GM12891 (cell line): ENCODE measurements at regions not wholly inside any gene's neighbourhood (a gene's known extent, or its start where the extent isn't known, plus 50 kb on each side); places are given as distances from the start of the nearest gene placed in this dataset.

Experiments used
- POLR2A ChIP-seq: IDR thresholded peaks from 2 replicates; pipeline ENCODE4 v1.6.1; 2011; ENCODE audit warnings: low read depth, low read length, control low read depth
- POU2F2 ChIP-seq: IDR thresholded peaks from 2 replicates; pipeline ENCODE4 v1.6.1; 2011; ENCODE audit warnings: low read depth, mild to moderate bottlenecking, control low read depth, low read length, moderate library complexity

GRCh38 chr11:33476945-33477606, 219.9 kb downstream of the HIPK3 start:
- TF ChIP-seq POLR2A (no peak), POU2F2 (no peak)
